HCT116 (cell line): ENCODE measurements at regions not wholly inside any gene's neighbourhood (a gene's known extent, or its start where the extent isn't known, plus 50 kb on each side); places are given as distances from the start of the nearest gene placed in this dataset.

Source experiments
- ATAC-seq: fragments of 200-7000 bp; cut with Tn5 transposase; 2 replicates; pipeline ENCODE4 v1.9.1; 2020; ENCODE audit warnings: mild to moderate bottlenecking, moderate library complexity
- BruUV-seq: library from RNA; stranded (reverse); fragments of 400-500 nt; replicated peaks from 2 replicates; lab custom pipeline; 2021; lab: Mats Ljungman, UMichigan
- CTCF ChIA-PET: fragments of 300-600 bp; sonication (Branson Sonifier 250); formaldehyde crosslinking; loops from one replicate; lab custom pipeline; 2021; ENCODE audit warnings: antibody characterized with exemption; lab: Charles Lee
- POLR2A ChIA-PET: fragments of 300-600, 350-600 bp; sonication (Branson Sonifier 250); formaldehyde crosslinking; loops from one replicate; lab custom pipeline; 2021; ENCODE audit warnings: antibody characterized with exemption; lab: Charles Lee
- RAD21 ChIA-PET, 2 experiments: fragments of 300-600 bp; sonication (Branson Sonifier 250); formaldehyde crosslinking; loops; one replicate each; lab custom pipeline; 2023; ENCODE audit warnings: low total read pairs in 2 of 2; ENCODE audit not compliant: uncharacterized antibody in 2 of 2, unreplicated experiment in 2 of 2, low non-redundant PET in 1 of 2; lab: Charles Lee
- DNase-seq: peaks from one replicate; pipeline ENCODE4 v3.0.0-alpha.2; 2010; ENCODE audit warnings: low read depth, low spot score
- H2AFZ ChIP-seq: fragments of 200-600 bp; shearing (Covaris generic), sonication (generic); 2 replicates; pipeline ENCODE4 v1.6.1; 2017; ENCODE audit warnings: low read depth, mixed run types, mixed read lengths, antibody characterized with exemption, low read length; ENCODE audit not compliant: poor library complexity, severe bottlenecking
- H3K27ac ChIP-seq: 2 replicates; pipeline ENCODE4 v1.5.1; 2012; ENCODE audit warnings: low read depth, low read length
- H3K27me3 ChIP-seq: fragments of 200-600 bp; sonication (generic); 2 replicates; pipeline ENCODE4 v1.6.1; 2016; ENCODE audit warnings: mixed run types, low read length, mixed read lengths; ENCODE audit not compliant: insufficient read depth
- H3K36me3 ChIP-seq, 2 experiments: fragments of 200-500 bp in 1 of 2; fragments of 200-600 bp in 1 of 2; sonication (Bioruptor generic) in 1 of 2; sonication (generic) in 1 of 2; 2 replicates each; pipeline versions ENCODE4 v1.5.1 to v1.6.1; 2014 to 2016; ENCODE audit warnings: low read length in 2 of 2, inconsistent platforms in 1 of 2, mixed read lengths in 1 of 2, mixed run types in 1 of 2; ENCODE audit not compliant: insufficient read depth in 2 of 2, control insufficient read depth in 1 of 2
- H3K4me1 ChIP-seq, 2 experiments: fragments of 200-600 bp in 1 of 2; sonication (generic) in 1 of 2; 2 replicates each; pipeline versions ENCODE4 v1.5.1 to v1.6.1; 2012 to 2017; ENCODE audit warnings: low read length in 2 of 2, inconsistent platforms in 1 of 2, mild to moderate bottlenecking in 1 of 2, mixed read lengths in 1 of 2, mixed run types in 1 of 2, moderate library complexity in 1 of 2; ENCODE audit not compliant: insufficient read depth in 2 of 2, control insufficient read depth in 1 of 2
- H3K4me2 ChIP-seq: fragments of 200-600 bp; sonication (generic); 2 replicates; pipeline ENCODE4 v1.6.1; 2017; ENCODE audit warnings: mixed run types, low read length, mixed read lengths
- H3K4me3 ChIP-seq, 2 experiments: fragments of 200-600 bp in 1 of 2; sonication (generic) in 1 of 2; replicated peaks in 1 of 2; 2 replicates each; pipeline ENCODE4 v1.5.1; 2011 to 2016; ENCODE audit warnings: low read length in 2 of 2, control low read depth in 1 of 2, low read depth in 1 of 2, mild to moderate bottlenecking in 1 of 2, mixed read lengths in 1 of 2, mixed run types in 1 of 2
- H3K79me2 ChIP-seq: fragments of 200-600 bp; sonication (generic); 2 replicates; pipeline ENCODE4 v1.6.1; 2017; ENCODE audit warnings: mild to moderate bottlenecking, mixed run types, low read length, moderate library complexity, mixed read lengths; ENCODE audit not compliant: insufficient read depth
- H3K9ac ChIP-seq: fragments of 200-600 bp; sonication (generic); 2 replicates; pipeline ENCODE4 v1.6.1; 2016; ENCODE audit warnings: low read length, mixed read lengths
- H3K9me2 ChIP-seq: fragments of 200-600 bp; sonication (generic), shearing (Covaris generic); 2 replicates; pipeline ENCODE4 v1.6.1; 2017; ENCODE audit warnings: mixed run types, mild to moderate bottlenecking, moderate library complexity; ENCODE audit not compliant: insufficient read depth
- H3K9me3 ChIP-seq, 2 experiments: fragments of 200-500 bp in 1 of 2; fragments of 200-600 bp in 1 of 2; sonication (Bioruptor generic) in 1 of 2; sonication (generic) in 1 of 2; 2 replicates each; pipeline ENCODE4 v1.6.1; 2014 to 2017; ENCODE audit warnings: low read length in 2 of 2, mixed read lengths in 2 of 2, inconsistent platforms in 1 of 2, low read depth in 1 of 2, mild to moderate bottlenecking in 1 of 2, mixed run types in 1 of 2, moderate library complexity in 1 of 2; ENCODE audit not compliant: control insufficient read depth in 1 of 2, insufficient read depth in 1 of 2
- H4K20me1 ChIP-seq: fragments of 200-600 bp; sonication (generic), shearing (Covaris generic); 2 replicates; pipeline ENCODE4 v1.6.1; 2017; ENCODE audit warnings: mixed run types, mild to moderate bottlenecking, moderate library complexity; ENCODE audit not compliant: insufficient read depth
- CEBPB ChIP-seq: IDR thresholded peaks from 2 replicates; pipeline ENCODE4 v1.6.1; 2012; ENCODE audit warnings: low read depth
- MAX ChIP-seq: IDR thresholded peaks from 2 replicates; pipeline ENCODE4 v1.6.1; 2012
- SIN3A ChIP-seq: IDR thresholded peaks from 2 replicates; pipeline ENCODE4 v1.6.1; 2012; ENCODE audit warnings: low read depth
- SRF ChIP-seq: IDR thresholded peaks from 2 replicates; pipeline ENCODE4 v1.6.1; 2012; ENCODE audit warnings: low read depth
- TCF7L2 ChIP-seq: IDR thresholded peaks from 2 replicates; pipeline ENCODE4 v1.7.0; 2011; ENCODE audit warnings: borderline replicate concordance, inconsistent platforms; ENCODE audit not compliant: insufficient read depth, insufficient read length; ENCODE audit errors: extremely low read depth
- YY1 ChIP-seq: IDR thresholded peaks from 2 replicates; pipeline ENCODE4 v1.6.1; 2011; ENCODE audit warnings: low read length, low read depth, moderate library complexity, mild to moderate bottlenecking; ENCODE audit not compliant: insufficient replicate concordance; ENCODE audit errors: extremely low read depth
- ZBTB33 ChIP-seq: IDR thresholded peaks from 2 replicates; pipeline ENCODE4 v1.6.1; 2011; ENCODE audit warnings: mild to moderate bottlenecking, low read length, moderate library complexity; ENCODE audit not compliant: insufficient replicate concordance; ENCODE audit errors: extremely low read depth
- ZNF274 ChIP-seq: fragments of 200-500 bp; sonication (Bioruptor generic); IDR thresholded peaks from 2 replicates; pipeline ENCODE4 v1.6.1; 2014; ENCODE audit warnings: mild to moderate bottlenecking, low read depth, low read length, inconsistent platforms
- intact Hi-C: fragments of 100-400 bp; cut with micrococcal nuclease; formaldehyde crosslinking; loops from 2 replicates; pipeline ENCODE4 v1.10.0; 2022

- TF ChIP-seq ZNF274 (no peak), SIN3A (no peak), ZBTB33 (no peak), TCF7L2 (no peak), CEBPB (no peak), MAX (no peak), SRF (no peak), YY1 (no peak)
- ChIA-PET RAD21 (no interaction called here), POLR2A (no interaction called here), CTCF (no interaction called here)
- Histone ChIP-seq H3K9me2 (no peaks in the 10 kb centered on the region), H3K4me3 (no peak overlapping the region), H2AFZ (no peak overlapping the region), H3K36me3 (no peaks in the 10 kb centered on the region), H3K9me3 (peaks cover 4 to 21% of the 10 kb centered on the region in 2 experiments; a peak in 2 of 4 replicates), H3K4me2 (no peak overlapping the region), H3K27ac (no peak overlapping the region), H3K4me1 (no peaks in the 10 kb centered on the region), H3K9ac (no peak overlapping the region), H3K27me3 (no peaks in the 10 kb centered on the region), H4K20me1 (no peaks in the 10 kb centered on the region), H3K79me2 (no peaks in the 10 kb centered on the region)
- intact Hi-C loops: no loop called here
- DNase-seq (no peak), ATAC-seq (no peak)
- no TSS peak for BruUV-seq
These were observed 396.3 kb upstream of the NEGR1 start for GRCh38 chr1:72678683-72679082.
